Superior temporal gyrus (tissue), 1 donor: ENCODE measurements at regions not wholly inside any gene's neighbourhood (a gene's known extent, or its start where the extent isn't known, plus 50 kb on each side); places are given as distances from the start of the nearest gene placed in this dataset.

ENCODE experiments used
- DNase-seq: peaks from one replicate; pipeline ENCODE4 v3.0.0-alpha.2; 2016; ENCODE audit errors: extremely low spot score

DNA sequence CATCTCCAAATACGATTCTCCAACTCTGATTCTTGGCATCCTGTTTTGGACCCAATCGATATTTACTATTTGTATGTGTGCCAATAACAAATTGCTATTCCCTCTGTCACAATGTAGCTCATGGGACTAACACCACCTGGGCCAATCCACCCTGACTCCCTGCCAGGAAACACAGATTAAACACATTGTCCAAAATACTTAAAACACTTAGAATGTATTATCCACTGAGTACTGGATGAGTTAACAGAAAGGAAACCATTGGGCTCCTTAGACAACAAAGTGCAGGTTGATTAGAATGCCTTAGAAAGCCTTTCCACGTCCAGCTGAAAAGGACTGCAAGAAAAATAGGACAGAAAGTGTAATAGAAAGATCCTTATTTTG lies 79.4 kb upstream of the ARHGAP28 start:
- DNase-seq, result no peak

DNA sequence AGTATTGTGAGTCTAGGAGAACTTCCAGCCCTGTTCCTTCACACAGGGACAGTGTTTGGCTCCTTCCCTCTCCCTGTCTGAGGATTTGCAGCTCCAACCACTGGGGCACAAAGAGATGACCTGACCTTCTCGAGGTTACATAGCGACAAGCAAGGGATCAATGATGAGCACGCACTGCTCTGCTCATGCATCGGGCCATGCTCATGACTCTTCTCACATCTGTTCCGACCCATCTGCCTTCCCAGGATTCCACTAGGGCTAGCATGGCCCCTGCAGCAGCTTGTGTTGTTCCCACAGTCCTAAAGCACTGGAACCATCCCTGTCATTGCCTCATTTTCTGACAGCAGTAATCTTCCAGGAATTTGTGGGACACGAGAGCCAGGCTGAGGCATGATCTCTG lies 78.8 kb upstream of the ARHGAP28 start:
- DNase-seq, result no peak

DNA sequence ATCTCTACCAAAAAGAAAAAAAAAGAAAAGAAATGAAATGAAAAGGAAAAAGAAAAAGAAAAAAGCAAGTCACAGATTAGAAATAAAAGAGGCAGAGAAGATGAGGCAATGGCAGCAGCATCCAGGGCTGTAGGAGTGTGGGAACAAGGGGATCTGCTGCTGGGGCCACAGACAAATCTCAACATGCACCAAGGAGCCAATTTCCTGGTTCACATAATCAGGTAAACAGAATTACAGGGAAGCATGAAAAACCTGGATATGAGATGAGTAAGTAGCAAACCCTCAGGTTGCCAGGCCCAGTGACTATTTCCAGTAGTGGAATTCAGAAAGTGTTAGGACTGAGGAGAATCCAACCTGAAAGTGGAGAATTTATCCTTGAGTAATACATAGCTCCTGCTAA lies 77.4 kb upstream of the ARHGAP28 start:
- DNase-seq, result no peak

DNA sequence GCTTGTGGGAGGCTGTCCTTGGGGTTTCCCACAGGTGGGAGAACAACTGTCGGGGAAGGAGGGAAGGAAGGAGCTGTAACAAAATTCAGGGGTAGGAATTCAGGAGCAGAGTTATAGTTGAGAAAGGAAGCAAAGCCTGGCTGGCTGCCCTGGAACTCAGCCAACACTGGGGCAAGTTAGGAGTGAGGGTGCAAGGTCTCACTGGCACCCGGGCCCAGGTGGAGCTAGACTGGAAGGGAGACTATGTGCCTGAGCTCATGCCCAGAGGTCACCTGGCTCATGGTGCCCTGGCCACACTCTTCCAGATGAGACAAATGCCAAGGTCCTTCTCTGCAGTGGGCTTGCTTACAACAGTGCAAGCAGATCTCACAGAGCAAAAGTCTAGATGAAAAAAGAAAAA lies 75.6 kb upstream of the ARHGAP28 start:
- DNase-seq, result no peak

DNA sequence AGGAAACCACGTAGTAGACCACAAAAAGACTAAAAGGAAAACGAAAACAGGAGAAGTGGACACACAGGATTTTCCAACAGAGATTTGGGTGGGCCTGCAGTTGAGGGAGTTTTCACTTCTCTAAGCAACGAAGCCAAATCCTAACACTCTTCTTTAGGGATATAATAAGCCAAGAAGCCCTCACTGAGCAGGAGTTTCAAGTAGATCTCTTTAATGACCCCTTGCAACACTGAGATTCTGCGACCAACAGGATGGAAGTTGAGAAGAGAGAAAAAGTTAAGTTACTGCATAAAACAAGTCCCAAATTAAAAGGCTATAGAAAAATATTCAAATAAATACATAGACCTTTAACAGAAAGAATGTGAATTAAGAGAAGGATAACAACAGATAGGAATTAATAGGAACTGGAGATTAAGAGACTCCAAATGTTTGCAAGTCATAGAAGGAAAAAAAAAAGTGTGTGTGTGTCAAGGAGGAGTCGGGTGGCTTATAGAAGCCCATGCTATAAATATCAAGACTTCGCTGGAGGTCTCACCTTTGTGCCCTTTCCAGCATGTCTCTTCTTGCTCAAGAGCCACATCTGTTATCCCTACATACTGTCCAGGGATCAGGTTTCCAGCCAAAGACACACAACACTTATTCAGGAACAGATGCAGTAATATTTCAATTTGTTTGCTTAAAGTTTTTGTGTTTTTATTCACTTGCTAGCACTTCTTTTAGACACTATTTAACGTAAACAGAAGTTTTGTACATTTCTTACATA lies 69.4 kb upstream of the ARHGAP28 start:
- DNase-seq, result no peak

DNA sequence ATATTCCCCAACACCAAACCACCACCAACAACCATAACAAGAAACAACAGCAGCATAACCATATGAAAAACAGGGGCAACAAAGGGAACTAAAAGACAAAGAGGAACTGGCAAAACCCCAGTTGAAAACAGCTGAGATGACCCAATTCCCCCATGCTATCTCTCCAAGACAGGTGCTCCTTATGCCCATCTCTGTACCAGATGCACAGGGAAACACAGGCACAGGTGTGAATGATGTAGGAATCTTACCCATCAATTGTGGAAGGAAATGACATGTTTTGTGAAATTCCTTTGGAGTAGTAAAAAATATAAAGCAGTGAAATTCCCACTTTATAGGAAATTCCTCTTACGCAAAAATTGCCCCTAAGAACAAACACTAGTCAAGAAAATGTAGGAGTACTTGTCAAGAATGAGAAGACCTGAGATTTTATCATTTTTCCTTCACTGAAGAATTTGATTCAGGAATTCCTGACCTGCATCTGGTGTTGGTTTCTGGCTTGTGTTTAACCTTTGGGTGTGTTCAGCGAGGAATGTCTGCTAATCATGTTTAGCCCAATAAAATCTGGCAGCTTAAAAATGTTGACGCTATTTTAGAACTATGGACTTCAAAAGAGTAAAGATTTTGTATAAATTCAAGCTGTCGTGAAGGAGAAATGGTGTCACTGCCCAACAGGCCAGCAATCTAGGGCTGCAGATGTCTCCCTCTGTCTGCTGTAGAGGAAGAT lies 67.7 kb upstream of the ARHGAP28 start:
- DNase-seq, result no peak

DNA sequence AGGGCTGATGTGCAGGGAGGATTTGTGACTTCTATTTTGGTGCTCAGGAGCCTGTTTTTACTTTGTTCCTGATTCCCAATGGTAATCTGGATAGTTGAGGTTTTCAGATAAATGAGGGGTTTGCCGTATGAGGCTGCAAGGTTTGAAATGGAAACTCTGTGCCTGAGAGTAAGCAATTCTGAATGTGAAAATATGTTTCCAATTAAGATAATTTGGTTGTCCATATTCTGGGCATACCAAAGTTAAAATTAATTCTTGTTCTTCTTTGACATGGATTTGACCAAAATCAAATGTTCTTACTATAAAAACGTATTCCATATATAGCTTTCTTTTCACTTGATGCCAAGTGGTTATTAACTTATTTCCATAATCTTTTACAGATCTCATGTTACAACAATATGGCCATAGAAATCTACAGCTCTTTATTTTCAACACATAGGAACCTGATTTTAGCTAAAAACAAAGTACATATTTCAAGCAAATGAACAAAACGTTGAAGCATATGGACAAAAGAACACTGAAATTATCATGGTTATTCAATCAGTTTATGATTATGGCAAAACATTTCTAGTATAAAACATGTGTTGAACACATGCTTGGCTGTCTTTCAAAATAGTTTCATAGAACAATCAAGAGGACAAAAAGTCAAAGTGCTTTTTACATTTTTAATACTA lies 63.4 kb upstream of the ARHGAP28 start:
- DNase-seq, result no peak

DNA sequence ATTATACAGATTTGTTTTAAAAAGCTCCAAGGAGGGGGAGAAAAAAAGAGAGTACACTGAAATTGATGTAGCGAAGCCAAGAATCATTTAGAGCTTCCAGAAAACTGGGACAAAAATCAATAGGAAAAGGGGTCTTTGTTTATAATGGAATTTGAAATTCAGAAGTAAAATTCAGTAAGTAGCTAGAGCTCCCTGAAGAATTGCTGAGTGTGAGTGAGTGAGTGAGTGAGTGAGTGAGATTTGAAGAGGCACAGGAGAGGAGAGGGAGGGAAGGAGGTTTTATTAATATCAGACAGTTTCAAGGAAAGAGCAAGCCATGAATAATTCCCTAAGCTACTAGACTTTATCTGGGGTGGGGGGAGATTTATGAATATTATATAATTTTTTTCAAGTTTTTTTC lies 60.7 kb upstream of the ARHGAP28 start:
- no peak for DNase-seq

DNA sequence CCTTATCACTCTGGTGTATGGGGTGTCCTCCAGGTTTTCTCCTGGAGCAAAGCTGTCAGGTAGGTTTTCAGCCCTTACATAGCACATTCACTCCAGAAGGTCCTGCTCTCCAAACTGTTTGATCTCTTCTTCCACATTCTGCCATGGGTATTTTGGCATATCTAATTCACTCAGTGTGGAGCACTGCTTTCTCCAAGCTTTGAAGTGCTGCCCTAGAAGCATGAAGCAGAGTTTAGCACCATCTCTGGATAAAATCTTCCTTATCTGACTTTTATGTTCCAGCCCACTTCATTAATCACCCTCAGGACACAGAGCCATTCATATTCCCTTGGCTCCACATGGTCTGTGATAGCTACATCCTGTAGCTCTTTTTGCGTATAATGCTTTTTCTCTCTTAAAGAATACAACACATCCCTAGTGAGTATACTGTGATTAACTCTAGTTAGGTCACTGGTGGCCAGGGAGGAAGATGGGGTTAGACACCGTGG lies 56.7 kb upstream of the ARHGAP28 start:
- no peak for DNase-seq

DNA sequence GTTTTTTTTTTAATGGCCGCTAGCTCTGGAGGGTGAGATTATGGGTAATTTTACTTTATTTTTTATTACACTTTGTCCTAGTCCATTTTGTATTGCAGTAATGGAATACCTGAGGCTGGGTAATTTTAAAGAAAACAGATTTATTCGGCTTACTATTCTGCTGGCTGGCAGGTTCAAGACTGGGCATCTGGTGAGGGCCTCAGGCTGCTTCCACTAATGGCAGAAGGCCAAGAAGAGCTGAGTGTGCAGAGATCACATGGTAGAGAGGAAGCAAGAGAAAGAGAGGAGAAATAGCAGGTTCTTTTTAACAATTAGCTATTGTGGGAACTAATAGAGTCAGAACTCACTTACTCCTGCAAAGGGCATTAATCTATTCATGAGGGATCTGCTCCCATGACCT lies 52.4 kb upstream of the ARHGAP28 start:
- DNase-seq, result no peak

DNA sequence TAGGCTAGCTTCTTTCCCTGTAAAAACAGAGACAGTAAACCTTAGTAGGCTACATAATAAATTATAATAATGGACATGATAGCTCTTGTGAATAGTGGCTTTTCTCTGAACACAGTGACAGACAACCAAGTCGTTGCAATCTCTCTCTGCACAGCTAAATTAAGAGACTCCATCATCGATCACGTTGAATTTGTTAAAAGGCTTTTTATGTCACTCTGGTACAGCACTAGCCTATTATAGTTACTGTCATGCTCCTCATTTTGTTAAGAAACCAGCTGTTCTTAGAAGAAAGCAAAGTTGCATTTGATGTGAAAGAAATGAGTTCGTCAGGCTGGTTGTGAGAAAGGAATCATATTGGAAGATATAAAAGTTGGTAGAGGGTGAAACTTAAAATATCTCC lies 50.3 kb upstream of the ARHGAP28 start:
- no peak for DNase-seq
